Amygdala (tissue), 56 donors: ENCODE measurements at regions not wholly inside any gene's neighbourhood (a gene's known extent, or its start where the extent isn't known, plus 50 kb on each side); places are given as distances from the start of the nearest gene placed in this dataset.
"Not testable (repeated sequence)": the region's sequence is repeated elsewhere in the genome, so short reads cannot be mapped to it uniquely, and the experiment has no call there.

ENCODE experiments used
- DNase-seq, 56 donors: peaks; one replicate each; lab custom pipeline; 2025; lab: John Stamatoyannopoulos, UW

GRCh38 chr16:55057866-55058265, 127.2 kb downstream of the IRX5 start:
- DNase-seq, result no peak

GRCh38 chr16:55058576-55058975, 127.9 kb downstream of the IRX5 start:
- no peak for DNase-seq

GRCh38 chr16:55059146-55059545, 128.5 kb downstream of the IRX5 start:
- no peak for DNase-seq

DNA sequence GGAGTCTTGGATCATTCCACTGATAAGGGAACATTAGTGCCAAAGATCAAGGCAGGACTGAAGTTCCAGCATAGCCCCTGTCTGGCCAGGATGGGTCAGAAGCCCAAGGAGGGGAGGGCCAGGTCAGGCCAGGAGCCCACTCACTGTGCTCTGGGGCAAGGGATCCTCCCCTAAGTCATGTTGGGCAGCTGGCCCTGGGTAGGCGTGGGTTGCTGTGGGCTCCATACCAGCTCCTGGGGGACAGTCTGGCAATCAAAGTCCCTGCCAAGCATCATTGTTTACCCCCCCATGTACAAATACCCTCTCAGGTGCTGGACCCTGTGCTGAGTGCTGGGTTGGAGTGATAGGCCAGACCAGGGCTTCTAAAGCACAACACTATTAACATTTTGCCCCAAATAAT, 130.5 kb downstream of the IRX5 start:
- no peak for DNase-seq

DNA sequence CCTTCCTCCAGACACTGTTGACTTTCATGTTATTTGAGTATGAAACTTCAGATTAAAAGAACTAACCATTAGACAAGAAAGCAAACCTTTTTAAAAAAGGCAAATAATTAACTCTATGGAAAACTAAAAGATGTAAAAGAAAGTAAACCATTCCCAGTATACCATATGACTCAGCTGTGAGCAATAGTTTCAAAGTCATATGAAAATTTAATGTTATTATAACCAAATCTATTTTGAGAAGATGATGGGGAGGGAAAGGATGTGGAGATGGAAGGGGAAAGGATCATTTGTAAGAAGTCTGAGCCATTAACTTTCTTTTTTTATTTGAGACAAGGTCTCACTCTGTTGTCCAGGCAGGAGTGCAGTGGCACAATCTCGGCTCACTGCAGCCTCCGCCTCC, 131.8 kb downstream of the IRX5 start:
- no peak for DNase-seq

DNA sequence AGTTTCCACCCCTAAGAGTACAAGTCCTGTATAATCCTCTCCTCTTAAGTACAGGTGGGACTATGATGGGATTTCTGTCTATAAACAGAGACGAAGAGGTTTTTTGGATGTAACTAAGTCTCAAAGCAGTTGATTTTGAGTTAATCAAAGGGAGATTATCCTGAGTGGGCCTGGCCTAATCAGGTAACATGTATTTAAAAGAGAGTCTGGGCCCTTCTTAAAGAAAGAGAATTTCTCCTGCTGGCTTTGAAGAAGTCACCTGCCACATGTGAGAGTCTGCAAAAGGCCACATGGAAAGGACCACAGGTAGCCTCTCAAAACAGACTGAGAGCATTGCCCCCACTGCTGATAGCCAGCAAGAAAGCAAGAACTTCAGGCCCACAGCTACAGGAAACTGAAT, 142.3 kb downstream of the IRX5 start:
- DNase-seq, result no peak

GRCh38 chr16:55073830-55074229, 143.2 kb downstream of the IRX5 start:
- DNase-seq, result no peak

DNA sequence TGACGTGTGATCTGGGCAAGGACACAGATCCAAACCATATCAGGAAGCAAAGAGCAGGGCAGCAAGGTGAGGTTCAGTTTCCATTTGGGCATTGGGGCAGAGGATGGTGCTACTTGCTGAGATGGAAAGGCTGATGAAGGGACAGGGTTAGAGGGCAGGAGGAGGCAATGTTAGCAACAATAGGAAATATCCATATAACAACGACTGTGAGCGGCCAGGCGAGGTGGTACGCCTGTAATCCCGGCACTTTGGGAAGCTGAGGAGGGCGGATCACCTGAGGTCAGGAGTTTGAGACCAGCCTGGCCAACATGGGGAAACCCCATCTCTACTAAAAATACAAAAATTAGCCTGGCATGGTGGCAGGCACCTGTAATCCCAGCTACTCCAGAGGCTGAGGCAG, 144.5 kb downstream of the IRX5 start:
- DNase-seq, result not testable (repeated sequence)

GRCh38 chr16:55076053-55076452, 145.4 kb downstream of the IRX5 start:
- no peak for DNase-seq

- no peak for DNase-seq
Observed at GRCh38 chr16:55077266-55077665, 146.6 kb downstream of the IRX5 start.

GRCh38 chr16:55078153-55078552, 147.5 kb downstream of the IRX5 start:
- no peak for DNase-seq

DNA sequence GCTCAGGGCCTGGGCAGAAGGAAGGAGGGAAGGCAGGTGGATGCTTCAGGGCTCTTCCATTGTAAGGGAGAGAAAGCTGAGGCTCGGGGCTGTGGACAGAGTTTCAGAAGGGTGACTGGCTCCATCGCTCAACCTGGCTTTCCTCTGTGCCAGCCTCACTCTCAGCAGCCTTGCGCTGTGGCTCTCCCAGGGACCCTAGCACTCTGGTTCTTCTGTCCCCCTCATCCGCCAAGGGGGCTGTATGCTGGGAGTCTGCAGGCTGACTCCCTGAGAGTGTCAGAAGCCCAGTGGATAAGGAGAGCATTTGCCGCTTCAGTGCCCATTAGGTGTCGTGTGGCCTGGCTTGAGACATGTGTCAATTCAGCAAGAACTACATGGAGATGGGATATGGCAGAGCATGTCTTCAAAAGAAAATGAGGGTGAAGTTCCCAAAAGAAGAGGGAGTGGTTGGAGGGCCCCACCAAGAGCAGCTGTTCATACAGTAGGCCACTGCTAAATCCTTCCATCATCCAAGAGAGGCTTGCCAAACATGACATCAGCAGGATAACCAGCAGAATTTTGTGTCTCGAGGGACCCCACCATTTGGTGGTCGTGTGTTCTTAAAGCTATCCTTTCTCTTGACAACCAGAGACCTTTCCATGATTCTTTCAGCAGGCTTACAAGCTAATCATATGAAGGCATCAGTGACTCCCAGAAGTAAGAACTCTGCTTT, 148.2 kb downstream of the IRX5 start:
- no peak for DNase-seq

GRCh38 chr16:55081622-55082590, 151.2 kb downstream of the IRX5 start:
- no peak for DNase-seq

DNA sequence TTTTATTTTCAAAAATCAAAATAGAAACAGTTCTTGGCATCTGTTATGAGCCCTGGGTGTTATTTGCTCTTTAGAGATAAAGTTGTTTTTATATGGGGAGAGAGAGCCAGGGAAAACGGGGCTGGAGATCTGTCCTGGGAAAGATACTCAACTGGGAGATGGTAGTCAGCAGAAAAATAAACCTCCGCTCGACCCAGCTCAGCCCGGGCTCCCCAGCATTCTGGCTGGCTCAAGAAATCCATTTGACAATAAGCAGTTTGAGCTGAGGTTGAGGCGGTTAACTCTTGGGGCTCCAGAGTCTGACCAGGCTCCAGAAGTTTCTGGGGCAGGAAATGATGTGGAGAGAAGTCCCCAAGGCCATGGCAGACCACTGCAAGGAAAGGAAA, 151.9 kb downstream of the IRX5 start:
- no peak for DNase-seq

GRCh38 chr16:55083052-55083451, 152.4 kb downstream of the IRX5 start:
- no peak for DNase-seq

DNA sequence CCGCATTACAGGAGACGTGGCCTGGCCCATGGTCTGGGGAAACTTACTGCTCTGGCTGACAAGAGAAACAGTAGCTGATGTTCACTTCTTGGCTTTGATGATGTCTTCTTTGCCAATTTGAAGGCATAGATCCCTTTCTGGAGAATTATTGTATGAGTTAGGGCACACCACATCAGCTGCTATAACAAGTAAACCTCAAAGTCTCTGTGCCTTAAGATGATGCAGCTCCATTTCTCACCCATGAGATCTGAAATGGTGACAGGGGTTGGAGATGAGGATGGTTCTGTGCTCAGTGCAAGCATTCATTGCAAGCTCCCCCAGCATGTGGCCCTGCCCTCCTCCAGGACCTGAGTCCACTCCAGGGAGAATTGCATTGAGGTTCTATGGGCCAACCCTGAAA, 157.4 kb downstream of the IRX5 start:
- no peak for DNase-seq

DNA sequence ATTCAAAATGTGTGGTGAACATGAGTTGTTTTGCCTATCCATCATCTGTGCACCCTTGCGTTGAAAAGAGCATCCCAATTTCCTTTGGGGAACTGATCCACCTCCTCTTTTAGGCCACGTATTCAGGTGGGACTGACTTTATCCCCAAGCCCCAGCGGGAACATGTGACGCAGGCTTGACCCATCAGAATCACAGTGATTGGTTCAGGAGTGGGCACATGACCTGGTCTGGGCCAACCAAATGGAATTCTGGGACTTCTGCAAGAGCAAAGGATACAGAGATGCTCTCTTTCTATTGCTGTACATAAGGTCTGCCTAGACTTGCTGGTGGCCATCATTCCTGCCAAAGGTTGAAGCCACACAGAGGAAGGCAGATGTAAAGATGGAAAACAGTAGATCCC, 158.9 kb downstream of the IRX5 start:
- DNase-seq, result no peak

DNA sequence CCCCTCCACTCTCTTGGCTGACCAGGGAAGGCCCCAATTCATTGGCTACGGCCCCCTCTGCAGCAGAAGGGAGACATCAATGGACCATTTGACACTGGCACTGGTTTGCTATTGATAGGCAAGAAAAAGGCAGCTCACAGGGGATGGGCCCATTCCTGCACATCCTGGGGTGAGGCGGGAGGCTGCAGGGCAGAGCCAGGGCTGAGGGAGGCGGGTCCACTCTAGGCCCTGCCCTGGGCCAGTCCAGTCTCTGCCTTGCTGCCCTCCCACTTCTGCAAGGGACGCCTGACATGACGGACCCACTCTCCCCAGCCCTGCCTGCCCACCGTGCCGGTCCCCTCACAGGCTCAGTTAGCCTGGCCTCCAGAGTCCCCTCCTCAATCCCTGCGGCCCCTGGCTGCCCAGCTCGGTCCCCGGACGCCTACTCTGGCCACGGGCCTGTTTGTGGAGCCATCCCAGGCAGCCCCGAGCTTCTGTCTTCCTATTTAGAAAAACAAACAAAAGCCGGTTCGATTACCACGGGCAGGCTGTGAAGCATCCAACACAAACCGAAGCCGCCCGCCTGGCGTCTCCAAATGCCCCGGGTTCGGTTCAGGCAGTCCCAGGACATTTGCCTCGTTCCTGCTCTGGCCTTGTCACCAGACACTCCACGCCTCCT, 160.7 kb downstream of the IRX5 start:
- DNase-seq, result no peak

GRCh38 chr16:55091871-55092230, 161.2 kb downstream of the IRX5 start:
- DNase-seq, result no peak

- no peak for DNase-seq
Observed at GRCh38 chr16:55100100-55100499, 169.4 kb downstream of the IRX5 start.

DNA sequence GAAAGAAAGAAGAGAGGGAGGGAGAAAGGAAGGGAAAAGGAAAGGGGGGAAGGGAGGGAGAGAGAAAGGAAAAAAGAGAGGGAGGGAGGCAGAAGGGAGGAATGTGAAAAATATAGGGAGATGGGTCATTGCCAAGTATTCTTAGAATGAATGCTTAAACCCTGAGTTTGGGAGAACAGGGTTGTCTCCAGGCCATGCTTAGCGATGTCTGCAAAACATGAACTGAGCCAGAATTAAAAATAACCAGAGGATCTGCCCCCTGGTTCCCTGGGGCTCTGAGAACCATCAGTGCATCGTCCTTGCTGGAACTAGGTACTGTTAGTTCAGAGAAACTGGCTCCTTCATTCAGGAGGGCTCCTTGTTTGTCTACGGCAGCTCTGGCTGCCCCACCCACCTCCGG, 170.4 kb downstream of the IRX5 start:
- no peak for DNase-seq
